Upper lobe of left lung (tissue), 4 donors: ENCODE measurements at regions not wholly inside any gene's neighbourhood (a gene's known extent, or its start where the extent isn't known, plus 50 kb on each side); places are given as distances from the start of the nearest gene placed in this dataset.
"Not testable (repeated sequence)": the region's sequence is repeated elsewhere in the genome, so short reads cannot be mapped to it uniquely, and the experiment has no call there.

Source experiments
- POLR2A ChIP-seq, 4 donors: fragments of 450-650 bp; IDR thresholded peaks; one replicate each; pipeline ENCODE4 v1.5.1; 2016 to 2017; ENCODE audit warnings: antibody characterized with exemption in 4 of 4, mild to moderate bottlenecking in 2 of 4
- TF ChIP-seq, protein P1 (sequence below), 6 experiments: fragments of 450-650 bp in 4 of 6; fragments of 200-600 bp in 2 of 6; sonication (generic) in 2 of 6; IDR thresholded peaks; one replicate each; pipeline ENCODE4 v1.5.1; 2016 to 2019; ENCODE audit warnings: antibody characterized with exemption in 6 of 6

DNA sequence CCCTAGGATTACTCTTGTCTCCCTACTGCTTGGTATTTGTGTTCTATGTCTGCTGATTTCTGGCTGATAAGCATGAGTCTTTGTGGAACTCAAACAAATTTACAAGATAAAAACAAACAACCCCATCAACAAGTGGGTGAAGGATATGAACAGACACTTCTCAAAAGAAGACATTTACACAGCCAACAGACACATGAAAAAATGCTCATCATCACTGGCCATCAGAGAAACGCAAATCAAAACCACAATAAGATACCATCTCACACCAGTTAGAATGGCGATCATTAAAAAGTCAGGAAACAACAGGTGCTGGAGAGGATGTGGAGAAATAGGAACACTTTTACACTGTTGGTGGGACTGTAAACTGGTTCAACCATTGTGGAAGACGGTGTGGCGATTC lies 81.5 kb upstream of the GAS1 start:
- TF ChIP-seq, protein P1, sequence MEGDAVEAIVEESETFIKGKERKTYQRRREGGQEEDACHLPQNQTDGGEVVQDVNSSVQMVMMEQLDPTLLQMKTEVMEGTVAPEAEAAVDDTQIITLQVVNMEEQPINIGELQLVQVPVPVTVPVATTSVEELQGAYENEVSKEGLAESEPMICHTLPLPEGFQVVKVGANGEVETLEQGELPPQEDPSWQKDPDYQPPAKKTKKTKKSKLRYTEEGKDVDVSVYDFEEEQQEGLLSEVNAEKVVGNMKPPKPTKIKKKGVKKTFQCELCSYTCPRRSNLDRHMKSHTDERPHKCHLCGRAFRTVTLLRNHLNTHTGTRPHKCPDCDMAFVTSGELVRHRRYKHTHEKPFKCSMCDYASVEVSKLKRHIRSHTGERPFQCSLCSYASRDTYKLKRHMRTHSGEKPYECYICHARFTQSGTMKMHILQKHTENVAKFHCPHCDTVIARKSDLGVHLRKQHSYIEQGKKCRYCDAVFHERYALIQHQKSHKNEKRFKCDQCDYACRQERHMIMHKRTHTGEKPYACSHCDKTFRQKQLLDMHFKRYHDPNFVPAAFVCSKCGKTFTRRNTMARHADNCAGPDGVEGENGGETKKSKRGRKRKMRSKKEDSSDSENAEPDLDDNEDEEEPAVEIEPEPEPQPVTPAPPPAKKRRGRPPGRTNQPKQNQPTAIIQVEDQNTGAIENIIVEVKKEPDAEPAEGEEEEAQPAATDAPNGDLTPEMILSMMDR (IDR thresholded peaks at IDR 0.05), result not testable (repeated sequence)
- not testable (repeated sequence) for TF ChIP-seq POLR2A (IDR thresholded peaks at IDR 0.05)
